OCI-LY1 (cell line): ENCODE measurements at regions not wholly inside any gene's neighbourhood (a gene's known extent, or its start where the extent isn't known, plus 50 kb on each side); places are given as distances from the start of the nearest gene placed in this dataset.

Experiments
- H2AFZ ChIP-seq: fragments of 200-600 bp; sonication (generic), shearing (Covaris generic); 2 replicates; pipeline ENCODE4 v1.6.0; 2014; ENCODE audit warnings: antibody characterized with exemption, mild to moderate bottlenecking, low read length
- H3F3A ChIP-seq: fragments of 200-600 bp; sonication (generic), shearing (Covaris generic); 2 replicates; pipeline ENCODE4 v1.6.0; 2014; ENCODE audit warnings: mild to moderate bottlenecking, antibody characterized with exemption, low read length, moderate library complexity; ENCODE audit not compliant: insufficient read depth
- H3K27ac ChIP-seq: fragments of 200-600 bp; sonication (generic); 2 replicates; pipeline ENCODE4 v1.5.1; 2014; ENCODE audit warnings: low read length, mixed run types, mild to moderate bottlenecking, low read depth; ENCODE audit not compliant: poor library complexity, severe bottlenecking
- H3K27me3 ChIP-seq: fragments of 200-600 bp; sonication (generic); 2 replicates; pipeline ENCODE4 v1.6.0; 2014; ENCODE audit warnings: antibody characterized with exemption, mild to moderate bottlenecking, low read length, moderate library complexity; ENCODE audit not compliant: insufficient read depth
- H3K36me3 ChIP-seq: fragments of 200-600 bp; sonication (generic); 2 replicates; pipeline ENCODE4 v1.6.1; 2014; ENCODE audit warnings: mild to moderate bottlenecking, antibody characterized with exemption, low read length, moderate library complexity, mixed read lengths; ENCODE audit not compliant: insufficient read depth
- H3K4me1 ChIP-seq: fragments of 200-600 bp; sonication (generic); 2 replicates; pipeline ENCODE4 v1.5.1; 2014; ENCODE audit warnings: mild to moderate bottlenecking, low read length, moderate library complexity; ENCODE audit not compliant: insufficient read depth, severe bottlenecking
- H3K4me2 ChIP-seq: fragments of 200-600 bp; sonication (generic), shearing (Covaris generic); 2 replicates; pipeline ENCODE4 v1.6.1; 2014; ENCODE audit warnings: low read length
- H3K4me3 ChIP-seq: fragments of 200-600 bp; sonication (generic); 2 replicates; pipeline ENCODE4 v1.5.1; 2014; ENCODE audit warnings: low read length, low read depth, mild to moderate bottlenecking, mixed read lengths; ENCODE audit not compliant: poor library complexity, severe bottlenecking
- H3K79me2 ChIP-seq: fragments of 200-600 bp; shearing (Covaris generic); 2 replicates; pipeline ENCODE4 v1.6.1; 2016; ENCODE audit warnings: mixed run types, low read length, mixed read lengths; ENCODE audit not compliant: insufficient read depth
- H3K9ac ChIP-seq: fragments of 200-600 bp; sonication (generic), shearing (Covaris generic); 2 replicates; pipeline ENCODE4 v1.6.1; 2014; ENCODE audit warnings: mild to moderate bottlenecking, low read length, mixed read lengths
- H3K9me2 ChIP-seq: fragments of 200-600 bp; sonication (generic), shearing (Covaris generic); 2 replicates; pipeline ENCODE4 v1.6.1; 2014; ENCODE audit warnings: low read depth, mild to moderate bottlenecking, low read length, mixed read lengths
- H3K9me3 ChIP-seq: fragments of 200-600 bp; shearing (Covaris generic); 2 replicates; pipeline ENCODE4 v1.6.1; 2014; ENCODE audit warnings: low read length, mixed read lengths
- H4K20me1 ChIP-seq: fragments of 200-600 bp; sonication (generic), shearing (Covaris generic); 2 replicates; pipeline ENCODE4 v1.6.0; 2016; ENCODE audit warnings: mild to moderate bottlenecking, low read length; ENCODE audit not compliant: insufficient read depth
- CTCF ChIP-seq: fragments of 200-600 bp; sonication (generic), shearing (Covaris generic); IDR thresholded peaks from 2 replicates; pipeline ENCODE4 v1.5.1; 2017; ENCODE audit warnings: mild to moderate bottlenecking, antibody characterized with exemption, low read length, moderate library complexity, mixed read lengths
- EZH2 ChIP-seq: fragments of 200-600 bp; sonication (generic), shearing (Covaris generic); IDR thresholded peaks from 2 replicates; pipeline ENCODE4 v1.8.0; 2017; ENCODE audit warnings: borderline replicate concordance, mixed run types, mild to moderate bottlenecking, antibody characterized with exemption, low read length, moderate library complexity, mixed read lengths

GRCh38 chr4:188620608-188621007 lies 481.4 kb downstream of the TRIML1 start:
- TF ChIP-seq EZH2 (no peak), CTCF (no peak)
- H3K27me3 ChIP-seq: no peaks in the 10 kb centered on the region
- H2AFZ ChIP-seq: no peak overlapping the region
- no peak overlapping the region for H3K27ac ChIP-seq
- H3K4me2 ChIP-seq: no peak overlapping the region
- H3K4me3 ChIP-seq: no peak overlapping the region
- H3K9me3 ChIP-seq: no peaks in the 10 kb centered on the region
- H3K79me2 ChIP-seq: no peaks in the 10 kb centered on the region
- H3K36me3 ChIP-seq: no peaks in the 10 kb centered on the region
- no peaks in the 10 kb centered on the region for H4K20me1 ChIP-seq
- H3K9me2 ChIP-seq: no peaks in the 10 kb centered on the region
- no peaks in the 10 kb centered on the region for H3F3A ChIP-seq
- H3K9ac ChIP-seq: no peak overlapping the region
- H3K4me1 ChIP-seq: no peaks in the 10 kb centered on the region

- no peaks in the 10 kb centered on the region for H3K79me2 ChIP-seq
- no peak overlapping the region for H3K9ac ChIP-seq
- no peaks in the 10 kb centered on the region for H4K20me1 ChIP-seq
- H3K27me3 ChIP-seq: no peaks in the 10 kb centered on the region
- TF ChIP-seq EZH2 (no peak), CTCF (no peak)
- no peaks in the 10 kb centered on the region for H3K4me1 ChIP-seq
- no peaks in the 10 kb centered on the region for H3K36me3 ChIP-seq
- no peak overlapping the region for H2AFZ ChIP-seq
- no peaks in the 10 kb centered on the region for H3K9me2 ChIP-seq
- H3K27ac ChIP-seq: no peak overlapping the region
- H3K9me3 ChIP-seq: no peaks in the 10 kb centered on the region
- H3K4me3 ChIP-seq: no peak overlapping the region
- H3K4me2 ChIP-seq: no peak overlapping the region
- no peaks in the 10 kb centered on the region for H3F3A ChIP-seq
Measured at GRCh38 chr4:188623314-188623854, 484.1 kb downstream of the TRIML1 start.

- Histone ChIP-seq H4K20me1 (no peaks in the 10 kb centered on the region), H3K9ac (no peak overlapping the region)
- TF ChIP-seq CTCF (no peak), EZH2 (no peak)
Measured at GRCh38 chr4:188624370-188624769, 485.1 kb downstream of the TRIML1 start.

More at GRCh38 chr4:188624370-188624769, 485.1 kb downstream of the TRIML1 start:
- Histone ChIP-seq H2AFZ (no peak overlapping the region), H3K79me2 (no peaks in the 10 kb centered on the region), H3K27me3 (no peaks in the 10 kb centered on the region), H3K27ac (no peak overlapping the region), H3K9me3 (no peaks in the 10 kb centered on the region), H3K4me2 (no peak overlapping the region), H3K4me3 (no peak overlapping the region), H3K4me1 (no peaks in the 10 kb centered on the region), H3K36me3 (no peaks in the 10 kb centered on the region), H3K9me2 (no peaks in the 10 kb centered on the region), H3F3A (no peaks in the 10 kb centered on the region)
